ENCODE measurements at regions not wholly inside any gene's neighbourhood (a gene's known extent, or its start where the extent isn't known, plus 50 kb on each side); places are given as distances from the start of the nearest gene placed in this dataset.

GRCh38 chr10:125543796-125544195 lies 139.2 kb downstream of the TEX36 start:
- TF ChIP-seq TP53 (CRISPR knock-in tag; IDR thresholded peaks at IDR 0.05) (no peak), CTCF (IDR thresholded peaks at IDR 0.05) (no peak), ESRRA (IDR thresholded peaks at IDR 0.05; ENCODE audit: borderline replicate concordance, low read length) (no peak), PHF8 (IDR thresholded peaks at IDR 0.05; ENCODE audit: borderline replicate concordance, low read depth) (no peak), RAD21 (conservative IDR thresholded peaks at IDR 0.05 in 1 of 2, IDR thresholded peaks at IDR 0.05 in 1 of 2) (no peak), HDAC2 (IDR thresholded peaks at IDR 0.05) (no peak), BHLHE40 (IDR thresholded peaks at IDR 0.05; ENCODE audit: low read depth, low read length) (no peak), SMC3 (IDR thresholded peaks at IDR 0.05) (no peak), USF2 (IDR thresholded peaks at IDR 0.05) (no peak), GATA3 (IDR thresholded peaks at IDR 0.05; ENCODE audit: borderline replicate concordance) (no peak)

Data from A549 (cell line).